Omental fat pad (tissue), 3 donors: ENCODE measurements at regions not wholly inside any gene's neighbourhood (a gene's known extent, or its start where the extent isn't known, plus 50 kb on each side); places are given as distances from the start of the nearest gene placed in this dataset.

Experiments
- ATAC-seq: fragments of 150-250 bp; one replicate; pipeline ENCODE4 v1.9.1; 2016; ENCODE audit warnings: mild to moderate bottlenecking, moderate library complexity; ENCODE audit not compliant: low FRiP score
- DNase-seq: peaks from one replicate; pipeline ENCODE4 v3.0.0-alpha.2; 2019; ENCODE audit warnings: low spot score
- CTCF ChIP-seq, 3 donors: fragments of 450-650 bp; IDR thresholded peaks; one replicate each; pipeline ENCODE4 v1.5.1; 2016 to 2017; ENCODE audit warnings: antibody characterized with exemption in 3 of 3, mild to moderate bottlenecking in 3 of 3, moderate library complexity in 2 of 3

- ATAC-seq: no peak
- no peak for TF ChIP-seq CTCF (IDR thresholded peaks at IDR 0.05)
- no peak for DNase-seq
Observed at GRCh38 chr12:66916189-66916588, 237.3 kb upstream of the GRIP1 start.

GRCh38 chr12:66919466-66919865 lies 240.6 kb upstream of the GRIP1 start:
- ATAC-seq: no peak
- TF ChIP-seq CTCF (IDR thresholded peaks at IDR 0.05): no peak
- no peak for DNase-seq

GRCh38 chr12:66920205-66920604 lies 241.3 kb upstream of the GRIP1 start:
- DNase-seq (no peak), ATAC-seq (no peak)
- TF ChIP-seq CTCF (IDR thresholded peaks at IDR 0.05): no peak

- TF ChIP-seq CTCF (IDR thresholded peaks at IDR 0.05): no peak
- DNase-seq: no peak
Observed at GRCh38 chr12:66921151-66921550, 242.3 kb upstream of the GRIP1 start.

GRCh38 chr12:66925083-66925482 lies 246.2 kb upstream of the GRIP1 start:
- no peak for DNase-seq
- no peak for TF ChIP-seq CTCF (IDR thresholded peaks at IDR 0.05)
- ATAC-seq: no peak

More at GRCh38 chr12:66921151-66921550, 242.3 kb upstream of the GRIP1 start:
- no peak for ATAC-seq

- DNase-seq (no peak), ATAC-seq (no peak)
- TF ChIP-seq CTCF (IDR thresholded peaks at IDR 0.05): no peak
Observed at GRCh38 chr12:66929121-66929520, 250.2 kb upstream of the GRIP1 start.

GRCh38 chr12:66931091-66931490 lies 252.2 kb upstream of the GRIP1 start:
- no peak for TF ChIP-seq CTCF (IDR thresholded peaks at IDR 0.05)
- DNase-seq: no peak
- ATAC-seq: no peak
